ENCODE measurements at regions not wholly inside any gene's neighbourhood (a gene's known extent, or its start where the extent isn't known, plus 50 kb on each side); places are given as distances from the start of the nearest gene placed in this dataset.

DNA sequence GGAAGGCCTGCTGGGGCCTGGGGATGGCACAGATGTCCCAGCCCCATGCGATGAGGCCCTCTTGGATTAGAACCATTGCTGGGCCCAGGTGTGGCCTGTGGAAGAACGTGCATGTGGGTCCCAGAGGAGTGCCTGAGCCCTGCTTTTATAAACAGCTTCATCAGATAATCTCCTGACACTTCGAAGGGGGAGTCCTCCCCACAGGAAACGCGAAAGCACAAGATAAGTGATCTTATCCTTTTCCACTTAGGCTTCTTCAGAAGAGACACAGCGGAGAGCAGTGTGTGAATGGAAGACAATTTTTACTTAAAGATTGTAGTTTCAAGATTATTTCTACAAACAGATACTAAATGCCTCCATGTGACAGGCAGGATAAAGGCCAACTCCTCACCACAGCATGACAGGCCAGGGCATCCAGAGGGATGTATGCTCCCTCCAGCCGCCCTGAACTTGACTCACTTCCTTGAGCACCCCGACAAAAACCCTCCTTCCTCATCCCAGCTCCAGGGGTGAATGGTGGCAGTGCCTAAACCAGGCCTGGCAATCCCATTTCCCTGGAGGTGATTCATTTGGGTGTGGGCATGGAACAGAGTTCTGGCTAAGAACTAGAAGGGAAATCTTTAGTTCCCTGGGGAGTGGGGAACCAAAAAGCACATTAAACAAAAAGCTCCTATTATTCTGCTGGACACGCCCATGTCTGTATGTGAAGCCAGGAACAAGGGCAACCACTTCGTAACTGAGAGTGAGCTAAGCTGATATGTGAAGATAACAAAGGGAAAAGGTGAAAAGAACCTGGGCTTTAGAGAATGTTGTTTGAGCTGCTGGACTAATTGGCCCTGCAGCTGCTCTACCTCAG lies 56.2 kb upstream of the TMEM163 start:
- no peak for DNase-seq (ENCODE audit: low read depth, low spot score)
- TF ChIP-seq, protein P1, sequence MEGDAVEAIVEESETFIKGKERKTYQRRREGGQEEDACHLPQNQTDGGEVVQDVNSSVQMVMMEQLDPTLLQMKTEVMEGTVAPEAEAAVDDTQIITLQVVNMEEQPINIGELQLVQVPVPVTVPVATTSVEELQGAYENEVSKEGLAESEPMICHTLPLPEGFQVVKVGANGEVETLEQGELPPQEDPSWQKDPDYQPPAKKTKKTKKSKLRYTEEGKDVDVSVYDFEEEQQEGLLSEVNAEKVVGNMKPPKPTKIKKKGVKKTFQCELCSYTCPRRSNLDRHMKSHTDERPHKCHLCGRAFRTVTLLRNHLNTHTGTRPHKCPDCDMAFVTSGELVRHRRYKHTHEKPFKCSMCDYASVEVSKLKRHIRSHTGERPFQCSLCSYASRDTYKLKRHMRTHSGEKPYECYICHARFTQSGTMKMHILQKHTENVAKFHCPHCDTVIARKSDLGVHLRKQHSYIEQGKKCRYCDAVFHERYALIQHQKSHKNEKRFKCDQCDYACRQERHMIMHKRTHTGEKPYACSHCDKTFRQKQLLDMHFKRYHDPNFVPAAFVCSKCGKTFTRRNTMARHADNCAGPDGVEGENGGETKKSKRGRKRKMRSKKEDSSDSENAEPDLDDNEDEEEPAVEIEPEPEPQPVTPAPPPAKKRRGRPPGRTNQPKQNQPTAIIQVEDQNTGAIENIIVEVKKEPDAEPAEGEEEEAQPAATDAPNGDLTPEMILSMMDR (IDR thresholded peaks at IDR 0.05; ENCODE audit: insufficient read depth, low read length, missing control alignments) = no peak
- no peak overlapping the region for H3K4me3 ChIP-seq (ENCODE audit: low read depth, low read length)
- POLR2A ChIA-PET = no interaction called here
- CTCF ChIA-PET = interaction anchor here (1.0 kb wide), 1 partner anchor 123 kb away, joined by 3 read pairs; no protein-coding TSS in a partner anchor

DNA sequence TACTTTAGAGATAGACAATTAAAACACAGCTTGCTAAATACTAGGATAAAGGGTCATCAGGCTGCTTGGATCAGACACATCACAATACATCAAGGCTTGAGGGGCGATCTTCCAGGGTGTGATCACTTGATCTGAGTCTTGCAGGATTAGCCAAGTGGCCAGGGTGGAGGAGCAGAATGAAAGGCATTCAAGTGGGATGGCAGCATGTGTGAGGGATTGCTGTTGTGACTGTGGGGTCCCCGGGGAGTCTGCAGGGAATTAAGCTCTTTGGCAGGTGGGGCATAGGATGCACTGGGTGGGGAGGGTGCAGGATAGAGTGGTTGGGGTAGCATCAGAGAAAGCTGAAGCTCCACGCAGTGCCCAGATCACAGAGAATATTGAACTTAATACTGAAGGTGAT lies 58.0 kb upstream of the TMEM163 start:
- no peak for DNase-seq (ENCODE audit: low read depth, low spot score)
- TF ChIP-seq, protein P1 (IDR thresholded peaks at IDR 0.05; ENCODE audit: insufficient read depth, low read length, missing control alignments) = no peak
- CTCF ChIA-PET = no interaction called here
- POLR2A ChIA-PET = no interaction called here
- H3K4me3 ChIP-seq (ENCODE audit: low read depth, low read length) = no peak overlapping the region

DNA sequence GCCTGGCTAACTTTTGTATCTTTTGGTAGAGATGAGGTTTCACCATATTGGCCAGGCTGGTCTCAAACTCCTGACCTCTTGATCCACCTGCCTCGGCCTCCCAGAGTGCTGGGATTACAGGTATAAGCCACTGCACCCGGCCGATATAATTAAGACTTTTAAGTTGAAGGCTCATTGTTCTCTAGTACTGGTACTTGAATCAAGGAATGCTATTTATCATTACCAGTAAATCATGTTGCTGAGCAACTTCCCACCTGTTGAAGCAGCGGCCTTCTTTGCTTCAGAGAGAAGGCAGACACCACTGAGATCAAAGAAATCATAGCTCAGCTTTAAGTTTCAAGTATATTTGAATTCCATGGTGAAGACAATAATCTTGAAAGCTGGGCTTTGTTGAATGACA lies 58.8 kb upstream of the TMEM163 start:
- DNase-seq (ENCODE audit: low read depth, low spot score) = no peak
- ChIA-PET POLR2A (no interaction called here), CTCF (no interaction called here)
- TF ChIP-seq, protein P1 (IDR thresholded peaks at IDR 0.05; ENCODE audit: insufficient read depth, low read length, missing control alignments) = no peak
- H3K4me3 ChIP-seq (ENCODE audit: low read depth, low read length) = no peak overlapping the region

- ChIA-PET POLR2A (no interaction called here), CTCF (no interaction called here)
- TF ChIP-seq, protein P1 (IDR thresholded peaks at IDR 0.05; ENCODE audit: insufficient read depth, low read length, missing control alignments) = no peak
- DNase-seq (ENCODE audit: low read depth, low spot score) = no peak
- no peak overlapping the region for H3K4me3 ChIP-seq (ENCODE audit: low read depth, low read length)
Observed at GRCh38 chr2:134778372-134778771, 59.6 kb upstream of the TMEM163 start.

GRCh38 chr2:134780972-134781371 lies 57.4 kb upstream of the ACMSD start:
- TF ChIP-seq, protein P1 (IDR thresholded peaks at IDR 0.05; ENCODE audit: insufficient read depth, low read length, missing control alignments) = no peak
- DNase-seq (ENCODE audit: low read depth, low spot score) = no peak
- no peak overlapping the region for H3K4me3 ChIP-seq (ENCODE audit: low read depth, low read length)
- POLR2A ChIA-PET = no interaction called here
- CTCF ChIA-PET = interaction anchor here (0.6 to 1.2 kb wide), 3 partner anchors 106 to 1017 kb away, joined by 3 read pairs; no protein-coding TSS in a partner anchor

DNA sequence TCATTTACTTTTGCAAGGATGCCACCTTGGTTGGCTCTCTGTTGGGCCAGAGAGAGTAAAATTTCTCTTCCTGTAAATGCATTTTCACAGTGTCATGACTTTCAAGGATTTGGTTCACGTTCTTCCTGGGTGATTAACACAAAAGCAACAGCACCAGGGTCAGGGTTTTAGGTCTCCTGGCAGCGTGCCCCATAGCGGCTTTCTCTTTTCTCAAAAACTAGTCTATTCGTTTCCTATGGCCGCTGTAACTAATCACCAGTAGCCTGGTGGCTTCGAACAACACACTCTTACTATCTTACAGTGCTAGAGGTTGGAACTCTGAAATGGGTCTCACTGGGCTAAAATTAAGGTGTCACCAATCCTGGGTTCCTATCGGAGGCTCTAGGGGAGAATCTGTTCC lies 56.3 kb upstream of the ACMSD start:
- H3K4me3 ChIP-seq (ENCODE audit: low read depth, low read length) = no peak overlapping the region
- ChIA-PET CTCF (interaction anchor here (1.3 to 1.9 kb wide), 6 partner anchors 13 to 151 kb away, joined by 4 to 11 read pairs (median 6); no protein-coding TSS in a partner anchor), POLR2A (no interaction called here)
- no peak for DNase-seq (ENCODE audit: low read depth, low spot score)
- TF ChIP-seq, protein P1 (IDR thresholded peaks at IDR 0.05; ENCODE audit: insufficient read depth, low read length, missing control alignments) = no peak
